Activated gamma-delta T cell treated with Interleukin-2 at 50 U/mL for 16 hours (primary cell): ENCODE measurements at regions not wholly inside any gene's neighbourhood (a gene's known extent, or its start where the extent isn't known, plus 50 kb on each side); places are given as distances from the start of the nearest gene placed in this dataset.

Experiments used
- DNase-seq: peaks from one replicate; pipeline ENCODE4 v3.0.0-alpha.2; 2020

GRCh38 chr5:89440670-89441069 is 557.7 kb upstream of the MEF2C start:
- no peak for DNase-seq

- DNase-seq = no peak
Measured at GRCh38 chr5:89437450-89438435, 554.8 kb upstream of the MEF2C start.

GRCh38 chr5:89436464-89436863 is 553.5 kb upstream of the MEF2C start:
- no peak for DNase-seq

- DNase-seq = no peak
Measured at GRCh38 chr5:89435347-89435746, 552.4 kb upstream of the MEF2C start.

GRCh38 chr5:89428624-89429023 is 545.6 kb upstream of the MEF2C start:
- no peak for DNase-seq

- no peak for DNase-seq
Measured at GRCh38 chr5:89425062-89425461, 542.1 kb upstream of the MEF2C start.

- DNase-seq = no peak
Measured at GRCh38 chr5:89421035-89421434, 538.1 kb upstream of the MEF2C start.

- DNase-seq = no peak
Measured at GRCh38 chr5:89418407-89419085, 535.6 kb upstream of the MEF2C start.

- DNase-seq = no peak
Measured at GRCh38 chr5:89417990-89418389, 535.0 kb upstream of the MEF2C start.

- no peak for DNase-seq
Measured at GRCh38 chr5:89417515-89417914, 534.5 kb upstream of the MEF2C start.

- DNase-seq = no peak
Measured at GRCh38 chr5:89411891-89412290, 528.9 kb upstream of the MEF2C start.

GRCh38 chr5:89407054-89407453 is 524.1 kb upstream of the MEF2C start:
- no peak for DNase-seq

GRCh38 chr5:89401659-89402058 is 518.7 kb upstream of the MEF2C start:
- DNase-seq = no peak

GRCh38 chr5:89401012-89401411 is 518.0 kb upstream of the MEF2C start:
- DNase-seq = no peak

- DNase-seq = no peak
Measured at GRCh38 chr5:89399548-89399947, 516.6 kb upstream of the MEF2C start.

- DNase-seq = no peak
Measured at GRCh38 chr5:89397096-89397495, 514.1 kb upstream of the MEF2C start.

GRCh38 chr5:89396278-89396954 is 513.4 kb upstream of the MEF2C start:
- no peak for DNase-seq

GRCh38 chr5:89395111-89395510 is 512.1 kb upstream of the MEF2C start:
- no peak for DNase-seq

GRCh38 chr5:89388872-89389271 is 505.9 kb upstream of the MEF2C start:
- no peak for DNase-seq

GRCh38 chr5:89384391-89384790 is 501.4 kb upstream of the MEF2C start:
- no peak for DNase-seq

- DNase-seq = no peak
Measured at GRCh38 chr5:89380635-89381034, 497.7 kb upstream of the MEF2C start.

- no peak for DNase-seq
Measured at GRCh38 chr5:89377767-89378455, 494.9 kb upstream of the MEF2C start.
